ENCODE measurements at regions not wholly inside any gene's neighbourhood (a gene's known extent, or its start where the extent isn't known, plus 50 kb on each side); places are given as distances from the start of the nearest gene placed in this dataset.

GRCh38 chr4:165684177-165684805 lies 188.7 kb upstream of the TLL1 start:
- TF ChIP-seq CTCF (IDR thresholded peaks at IDR 0.05; ENCODE audit: low read length) (no peak), EZH2 (IDR thresholded peaks at IDR 0.05; ENCODE audit: borderline replicate concordance, low read length) (no peak)
